ENCODE measurements at regions not wholly inside any gene's neighbourhood (a gene's known extent, or its start where the extent isn't known, plus 50 kb on each side); places are given as distances from the start of the nearest gene placed in this dataset.

GRCh38 chr6:92275150-92275549 is 1144.2 kb downstream of the EPHA7 start:
- TF ChIP-seq, protein P1, sequence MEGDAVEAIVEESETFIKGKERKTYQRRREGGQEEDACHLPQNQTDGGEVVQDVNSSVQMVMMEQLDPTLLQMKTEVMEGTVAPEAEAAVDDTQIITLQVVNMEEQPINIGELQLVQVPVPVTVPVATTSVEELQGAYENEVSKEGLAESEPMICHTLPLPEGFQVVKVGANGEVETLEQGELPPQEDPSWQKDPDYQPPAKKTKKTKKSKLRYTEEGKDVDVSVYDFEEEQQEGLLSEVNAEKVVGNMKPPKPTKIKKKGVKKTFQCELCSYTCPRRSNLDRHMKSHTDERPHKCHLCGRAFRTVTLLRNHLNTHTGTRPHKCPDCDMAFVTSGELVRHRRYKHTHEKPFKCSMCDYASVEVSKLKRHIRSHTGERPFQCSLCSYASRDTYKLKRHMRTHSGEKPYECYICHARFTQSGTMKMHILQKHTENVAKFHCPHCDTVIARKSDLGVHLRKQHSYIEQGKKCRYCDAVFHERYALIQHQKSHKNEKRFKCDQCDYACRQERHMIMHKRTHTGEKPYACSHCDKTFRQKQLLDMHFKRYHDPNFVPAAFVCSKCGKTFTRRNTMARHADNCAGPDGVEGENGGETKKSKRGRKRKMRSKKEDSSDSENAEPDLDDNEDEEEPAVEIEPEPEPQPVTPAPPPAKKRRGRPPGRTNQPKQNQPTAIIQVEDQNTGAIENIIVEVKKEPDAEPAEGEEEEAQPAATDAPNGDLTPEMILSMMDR (IDR thresholded peaks at IDR 0.05), result no peak
- no peak for TF ChIP-seq POLR2A (IDR thresholded peaks at IDR 0.05)
- TF ChIP-seq POLR2AphosphoS5 (IDR thresholded peaks at IDR 0.05), result no peak

Data from upper lobe of left lung (tissue), 4 donors.